ENCODE measurements at regions not wholly inside any gene's neighbourhood (a gene's known extent, or its start where the extent isn't known, plus 50 kb on each side); places are given as distances from the start of the nearest gene placed in this dataset.

GRCh38 chr14:24735984-24736630 lies 102.1 kb upstream of the GZMB start:
- Histone ChIP-seq H2BK120ac (ENCODE audit: low read depth, low read length) (no peak overlapping the region), H3K9me3 (ENCODE audit: control insufficient read depth, insufficient read depth, low read length) (no peaks in the 10 kb centered on the region), H3K18ac (ENCODE audit: low read depth, low read length) (no peak overlapping the region), H2AFZ (replicated peaks; ENCODE audit: low read length, poor library complexity) (no peak overlapping the region), H3K56ac (ENCODE audit: extremely low read depth, insufficient read depth, low read length) (no peak overlapping the region), H3K27me3 (ENCODE audit: control insufficient read depth, insufficient read depth, low read length) (no peaks in the 10 kb centered on the region), H2BK20ac (ENCODE audit: low read depth, low read length) (no peak overlapping the region), H4K20me1 (ENCODE audit: insufficient read depth, low read length) (no peaks in the 10 kb centered on the region), H3K14ac (replicated peaks; ENCODE audit: low read depth, low read length) (no peak overlapping the region), H4K5ac (ENCODE audit: low read depth, low read length) (no peak overlapping the region), H4K8ac (ENCODE audit: low read depth in 2 of 2, low read length in 2 of 2) (no peak overlapping the region), H4K91ac (ENCODE audit: insufficient read depth, low read depth, low read length) (no peak overlapping the region), H3K4me1 (ENCODE audit: control insufficient read depth, insufficient read depth, low read length) (no peaks in the 10 kb centered on the region), H2BK15ac (ENCODE audit: low read depth, low read length) (no peak overlapping the region), H3K9ac (ENCODE audit: low read depth, low read length) (no peak overlapping the region), H2BK5ac (ENCODE audit: low read depth, low read length, poor library complexity, severe bottlenecking) (no peak overlapping the region), H2AK9ac (replicated peaks; ENCODE audit: low read depth, low read length, poor library complexity) (no peak overlapping the region), H3K4me3 (ENCODE audit: insufficient read depth, low read depth, low read length) (no peak overlapping the region), H2AK5ac (ENCODE audit: low read depth, low read length) (no peak overlapping the region), H3K23ac (ENCODE audit: low read depth, low read length) (no peak overlapping the region), H3K4ac (ENCODE audit: low read depth, low read length) (no peak overlapping the region), H3K4me2 (ENCODE audit: low read depth, low read length) (no peak overlapping the region), H3K79me1 (ENCODE audit: low read depth in 1 of 2, low read length in 2 of 2) (no peaks in the 10 kb centered on the region), H3K27ac (ENCODE audit: insufficient read depth, low read length) (no peak overlapping the region), H3K9me1 (ENCODE audit: insufficient read depth, low read length) (no peaks in the 10 kb centered on the region), H3K36me3 (ENCODE audit: control insufficient read depth, insufficient read depth, low read length) (no peaks in the 10 kb centered on the region)
- ChIA-PET CTCF (no interaction called here), POLR2A (ENCODE audit: unreplicated experiment) (no interaction called here)
- DNase-seq, result no peak
- dilution Hi-C loops (cut with HindIII; ENCODE audit: low sequenced_read_pairs, unreplicated experiment), result no loop called here
- intact Hi-C loops (cut with micrococcal nuclease), result loop anchor here (1.0 kb wide), 4 partner anchors 307 to 664 kb away; no protein-coding TSS in a partner anchor
- ATAC-seq (ENCODE audit: low read depth), result no peak
- TF ChIP-seq SMC3 (IDR thresholded peaks at IDR 0.05; ENCODE audit: low read depth, low read length), result no peak
- BruUV-seq (replicated peaks), result no TSS peak
- WGBS, 2 experiments (ENCODE audit: extremely low coverage in 2 of 2, insufficient read length in 1 of 2), result no CpG with 5 or more reads among the region's 1 CpG
- in situ Hi-C loops (cut with MboI; ENCODE audit: low sequenced_read_pairs), result loop anchor here (5.0 to 25.0 kb wide), 2 partner anchors 416 to 676 kb away; no protein-coding TSS in a partner anchor

Measured in IMR-90 (cell line).